NCI-H748 (cell line): ENCODE measurements at regions not wholly inside any gene's neighbourhood (a gene's known extent, or its start where the extent isn't known, plus 50 kb on each side); places are given as distances from the start of the nearest gene placed in this dataset.
A peak's percentile ranks its signal among the peaks of the same experiment; 100 is the strongest.

Source experiments
- DNase-seq: peaks from one replicate; lab custom pipeline; 2025; ENCODE audit not compliant: unreplicated experiment; lab: John Stamatoyannopoulos, UW

- peak; percentile 49 for DNase-seq
Measured at GRCh38 chr5:52255308-52255707, 532.4 kb upstream of the ITGA1 start.

GRCh38 chr5:52262844-52263243 lies 524.9 kb upstream of the ITGA1 start:
- peak; percentile 96 for DNase-seq

GRCh38 chr5:52269401-52269800 lies 518.3 kb upstream of the ITGA1 start:
- DNase-seq = peak; percentile 100

GRCh38 chr5:52269859-52270258 lies 517.9 kb upstream of the ITGA1 start:
- peak; percentile 95 for DNase-seq

GRCh38 chr5:52275639-52276038 lies 512.1 kb upstream of the ITGA1 start:
- DNase-seq = no peak

- DNase-seq = no peak
Measured at GRCh38 chr5:52277101-52277500, 510.6 kb upstream of the ITGA1 start.

GRCh38 chr5:52282647-52283046 lies 505.1 kb upstream of the ITGA1 start:
- no peak for DNase-seq

- DNase-seq = no peak
Measured at GRCh38 chr5:52283221-52283620, 504.5 kb upstream of the ITGA1 start.

GRCh38 chr5:52300703-52301372 lies 486.9 kb upstream of the ITGA1 start:
- no peak for DNase-seq

- DNase-seq = peak; percentile 23
Measured at GRCh38 chr5:52304816-52305215, 482.9 kb upstream of the ITGA1 start.

GRCh38 chr5:52328220-52328806 lies 459.4 kb upstream of the ITGA1 start:
- DNase-seq = no peak

- no peak for DNase-seq
Measured at GRCh38 chr5:52331725-52332124, 456.0 kb upstream of the ITGA1 start.

- DNase-seq = no peak
Measured at GRCh38 chr5:52334367-52334766, 453.3 kb upstream of the ITGA1 start.

- DNase-seq = no peak
Measured at GRCh38 chr5:52339285-52339684, 448.4 kb upstream of the ITGA1 start.

GRCh38 chr5:52342361-52342760 lies 445.4 kb upstream of the ITGA1 start:
- peak; percentile 45 for DNase-seq

- DNase-seq = peak; percentile 90
Measured at GRCh38 chr5:52356311-52356918, 431.3 kb upstream of the ITGA1 start.

- no peak for DNase-seq
Measured at GRCh38 chr5:52359261-52359660, 428.5 kb upstream of the ITGA1 start.

- no peak for DNase-seq
Measured at GRCh38 chr5:52360985-52361384, 426.7 kb upstream of the ITGA1 start.

GRCh38 chr5:52374286-52374685 lies 413.4 kb upstream of the ITGA1 start:
- DNase-seq = no peak

- no peak for DNase-seq
Measured at GRCh38 chr5:52375969-52376368, 411.7 kb upstream of the ITGA1 start.

GRCh38 chr5:52376592-52376991 lies 411.1 kb upstream of the ITGA1 start:
- peak; percentile 26 for DNase-seq

- DNase-seq = no peak
Measured at GRCh38 chr5:52378237-52378636, 409.5 kb upstream of the ITGA1 start.

- no peak for DNase-seq
Measured at GRCh38 chr5:52388349-52388748, 399.4 kb upstream of the ITGA1 start.
